Skeletal muscle cell (primary cell): ENCODE measurements at regions not wholly inside any gene's neighbourhood (a gene's known extent, or its start where the extent isn't known, plus 50 kb on each side); places are given as distances from the start of the nearest gene placed in this dataset.
"Not testable (repeated sequence)": the region's sequence is repeated elsewhere in the genome, so short reads cannot be mapped to it uniquely, and the experiment has no call there.

Experiments
- DNase-seq: peaks from one replicate; pipeline ENCODE4 v3.0.0-alpha.2; 2010; ENCODE audit warnings: low read depth
- H3K4me3 ChIP-seq: 2 replicates; pipeline ENCODE4 v1.5.1; 2011; ENCODE audit warnings: low read depth, mild to moderate bottlenecking, control low read depth, low read length, moderate library complexity

DNA sequence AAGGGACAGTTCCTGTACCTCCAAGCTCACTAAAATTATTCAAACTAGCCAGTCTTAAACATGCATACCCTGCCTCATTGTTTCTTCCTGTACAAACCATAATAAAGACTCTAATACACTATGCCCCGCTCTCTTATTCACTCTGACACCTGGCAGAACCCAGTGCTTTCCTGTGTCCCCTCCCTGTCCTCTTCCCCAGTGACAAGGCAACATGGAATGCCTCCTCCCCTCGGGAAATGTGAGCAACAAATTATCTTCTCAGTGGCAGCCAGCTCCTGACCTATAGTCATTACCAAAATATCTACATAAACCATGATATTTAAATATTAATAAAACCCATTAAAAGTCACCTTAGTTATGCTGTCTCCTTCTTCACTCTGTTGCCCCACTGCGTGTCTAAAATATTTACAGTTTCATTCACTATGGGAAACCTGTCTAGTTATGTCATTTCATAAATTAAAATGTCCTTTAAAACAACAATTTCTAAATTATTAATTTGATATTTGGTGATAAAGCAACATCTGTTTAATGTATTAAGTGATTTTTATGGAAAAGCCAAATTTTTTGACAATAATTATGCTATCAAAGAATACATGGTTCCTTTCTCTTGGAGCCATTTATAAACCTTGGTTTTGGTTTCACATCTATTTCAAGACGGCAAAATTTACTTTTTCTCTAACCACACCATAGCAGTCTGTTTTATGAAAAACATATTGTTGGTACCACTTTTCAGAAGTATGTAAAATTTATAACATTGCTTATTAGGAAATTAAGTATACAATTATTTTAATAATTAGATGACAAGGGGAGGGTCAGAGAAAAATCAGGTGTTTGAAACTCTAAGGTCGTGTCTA lies 1355.2 kb downstream of the XPNPEP1 start:
- H3K4me3 ChIP-seq, result no peak overlapping the region
- DNase-seq, result no peak

DNA sequence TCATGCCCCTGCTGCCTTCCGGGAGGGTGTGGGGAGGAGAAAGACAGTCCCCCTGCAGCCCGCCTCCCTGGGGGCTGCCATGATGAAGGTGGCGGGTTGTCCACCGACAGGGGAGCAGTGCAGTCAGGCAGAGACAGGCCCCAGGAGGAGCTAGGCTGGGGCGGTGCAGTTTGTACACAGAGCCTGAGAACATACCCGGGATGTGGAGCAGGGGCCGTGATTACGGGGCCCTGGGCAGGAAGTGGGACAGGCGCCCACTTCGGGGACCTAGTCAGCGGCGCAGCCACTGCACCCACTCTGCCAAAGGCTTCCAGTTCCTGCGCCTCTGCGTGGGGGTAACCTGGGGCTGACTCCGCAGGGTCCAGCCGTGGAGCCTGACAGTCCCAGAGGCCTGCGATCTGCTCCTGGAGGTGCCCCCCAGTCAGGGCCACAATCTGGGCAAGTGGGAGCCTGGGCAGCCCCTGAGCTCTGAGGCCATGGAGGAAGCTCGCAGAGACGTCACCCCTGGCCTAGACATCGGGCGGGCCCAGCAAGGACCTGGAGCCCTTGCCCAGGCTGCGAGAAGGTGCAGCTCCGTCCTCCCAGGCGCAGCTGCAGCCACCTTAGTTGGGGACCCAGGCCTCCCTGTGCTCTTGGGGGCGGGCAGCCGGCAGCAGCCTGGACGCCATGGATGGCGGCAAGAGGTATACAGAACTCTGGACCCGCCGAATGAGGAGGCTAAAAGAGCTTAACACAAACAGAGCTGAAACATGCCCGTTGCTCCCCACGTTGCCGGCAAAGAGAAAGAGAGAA lies 1356.8 kb downstream of the XPNPEP1 start:
- no peak for DNase-seq

GRCh38 chr10:108562105-108562504 lies 1361.2 kb downstream of the XPNPEP1 start:
- DNase-seq, result no peak
- no peak overlapping the region for H3K4me3 ChIP-seq

More for the DNA sequence above, 1356.8 kb downstream of the XPNPEP1 start:
- H3K4me3 ChIP-seq, result no peak overlapping the region

DNA sequence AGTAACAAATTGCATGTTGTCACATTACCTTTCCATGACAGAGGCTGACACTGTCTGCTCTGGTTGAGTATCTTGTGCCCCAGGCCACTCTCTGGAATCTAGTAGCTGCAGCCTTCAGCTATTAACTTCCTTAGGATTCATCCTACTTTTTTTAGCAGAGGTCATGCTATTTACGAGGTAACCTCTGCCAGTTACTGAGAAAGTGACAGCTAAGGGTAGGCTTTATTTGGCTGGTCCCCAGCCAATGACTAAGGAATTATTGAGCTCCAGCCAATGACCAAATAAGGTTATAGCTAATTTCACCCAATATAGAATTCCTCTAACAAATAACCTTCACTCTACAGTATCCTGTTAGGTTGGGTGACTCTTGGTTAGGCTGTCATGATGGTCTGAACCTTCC lies 1361.7 kb downstream of the XPNPEP1 start:
- H3K4me3 ChIP-seq, result no peak overlapping the region
- DNase-seq, result peak; percentile 53

GRCh38 chr10:108560488-108560887 lies 1362.8 kb downstream of the XPNPEP1 start:
- DNase-seq, result no peak
- no peak overlapping the region for H3K4me3 ChIP-seq

DNA sequence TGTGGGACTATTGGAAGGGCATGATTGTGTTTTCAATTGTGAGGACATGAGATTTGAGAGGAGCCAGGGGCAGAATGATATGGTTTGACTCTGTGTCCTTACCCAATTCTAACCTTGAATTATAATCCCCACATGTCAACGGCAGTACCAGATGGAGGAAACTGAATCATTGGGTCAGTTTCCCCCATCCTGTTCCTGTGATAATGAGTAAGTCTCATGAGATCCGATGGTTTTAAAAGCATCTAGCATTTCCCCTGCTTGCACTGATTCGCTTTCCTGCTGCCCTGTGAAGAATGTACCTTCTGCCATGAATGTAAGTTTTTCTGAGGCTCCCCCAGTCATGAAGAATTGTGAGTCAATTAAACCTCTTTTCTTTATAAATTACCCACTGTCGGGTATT lies 1367.1 kb downstream of the XPNPEP1 start:
- no peak overlapping the region for H3K4me3 ChIP-seq
- peak; percentile 60 for DNase-seq

GRCh38 chr10:108545921-108546320 lies 1377.4 kb downstream of the XPNPEP1 start:
- no peak for DNase-seq
- no peak overlapping the region for H3K4me3 ChIP-seq

DNA sequence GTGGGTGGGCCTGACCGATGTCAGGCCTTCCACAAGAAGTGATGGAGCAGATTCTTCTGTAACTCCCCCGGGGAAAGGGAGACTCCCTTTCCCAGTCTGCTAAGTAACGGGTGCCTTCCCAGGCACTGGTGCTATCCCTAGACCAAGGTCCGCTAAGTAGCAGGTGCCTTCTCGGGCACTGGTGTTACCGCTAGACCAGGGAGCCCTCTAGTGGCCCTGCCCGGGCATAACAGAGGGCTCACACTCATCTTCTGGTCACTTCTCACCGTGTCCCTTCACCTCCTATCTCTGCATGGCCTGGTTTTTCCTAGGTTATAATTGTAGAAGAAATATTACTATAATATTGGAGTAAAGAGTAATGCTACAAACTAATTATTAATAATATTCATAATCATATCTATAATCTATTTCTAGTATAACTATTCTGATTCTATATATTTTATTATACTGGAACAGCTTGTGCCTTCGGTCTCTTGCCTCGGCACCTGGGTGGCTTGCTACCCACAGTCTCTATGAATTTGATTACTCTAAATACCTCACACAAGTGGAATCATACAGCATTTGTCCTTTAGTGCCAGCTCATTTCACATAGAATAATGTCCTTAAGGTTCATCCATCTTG lies 1378.7 kb downstream of the XPNPEP1 start:
- H3K4me3 ChIP-seq, result no peak overlapping the region
- no peak for DNase-seq

GRCh38 chr10:108533551-108533950 lies 1369.0 kb upstream of the SORCS1 start:
- not testable (repeated sequence) for DNase-seq

GRCh38 chr10:108523016-108523800 lies 1358.7 kb upstream of the SORCS1 start:
- DNase-seq, result no peak
- no peak overlapping the region for H3K4me3 ChIP-seq

More at GRCh38 chr10:108533551-108533950, 1369.0 kb upstream of the SORCS1 start:
- not testable (repeated sequence) for H3K4me3 ChIP-seq

- no peak overlapping the region for H3K4me3 ChIP-seq
- DNase-seq, result no peak
Measured at GRCh38 chr10:108521827-108522492, 1357.5 kb upstream of the SORCS1 start.

DNA sequence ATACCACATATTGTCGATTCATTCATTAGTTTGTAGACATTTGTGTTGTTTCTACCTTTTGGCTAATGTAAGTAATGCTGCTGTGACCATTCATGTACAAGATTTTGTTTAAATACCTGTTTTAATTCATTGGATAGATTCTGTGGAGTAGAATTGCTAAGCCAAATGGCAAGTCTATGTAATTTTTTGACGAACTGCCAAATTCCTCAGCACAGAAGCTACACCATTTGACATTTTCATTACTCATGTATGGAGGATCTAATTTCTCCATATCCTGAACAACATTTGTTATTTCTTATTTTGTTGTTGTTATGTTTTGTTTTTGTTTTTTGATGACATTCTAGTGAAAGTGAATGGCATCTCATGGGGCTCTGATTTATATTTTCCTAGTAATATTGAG lies 1351.3 kb upstream of the SORCS1 start:
- H3K4me3 ChIP-seq, result no peak overlapping the region
- peak; percentile 14 for DNase-seq

- H3K4me3 ChIP-seq, result no peak overlapping the region
- no peak for DNase-seq
Measured at GRCh38 chr10:108500396-108500795, 1335.9 kb upstream of the SORCS1 start.

DNA sequence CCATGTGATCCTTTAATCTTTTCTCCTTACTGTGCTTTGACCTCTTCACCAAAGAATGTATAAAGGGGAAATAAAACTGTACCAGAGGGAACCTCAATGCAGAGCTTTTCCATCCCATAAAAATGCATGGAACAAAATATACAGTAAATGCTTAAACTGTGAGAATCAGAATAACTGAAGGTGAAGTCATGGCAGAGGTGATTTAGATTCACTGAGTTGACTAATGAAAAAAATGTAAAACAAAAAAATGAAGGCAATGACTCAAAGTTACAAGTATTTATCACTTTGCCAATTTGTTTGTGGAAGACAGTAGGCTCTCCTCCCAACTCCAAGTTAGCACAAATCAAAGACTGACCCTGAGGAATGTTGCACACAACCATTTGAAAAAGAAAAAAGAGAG lies 1331.6 kb upstream of the SORCS1 start:
- no peak overlapping the region for H3K4me3 ChIP-seq
- no peak for DNase-seq

GRCh38 chr10:108490944-108491343 lies 1326.4 kb upstream of the SORCS1 start:
- no peak overlapping the region for H3K4me3 ChIP-seq
- DNase-seq, result no peak

DNA sequence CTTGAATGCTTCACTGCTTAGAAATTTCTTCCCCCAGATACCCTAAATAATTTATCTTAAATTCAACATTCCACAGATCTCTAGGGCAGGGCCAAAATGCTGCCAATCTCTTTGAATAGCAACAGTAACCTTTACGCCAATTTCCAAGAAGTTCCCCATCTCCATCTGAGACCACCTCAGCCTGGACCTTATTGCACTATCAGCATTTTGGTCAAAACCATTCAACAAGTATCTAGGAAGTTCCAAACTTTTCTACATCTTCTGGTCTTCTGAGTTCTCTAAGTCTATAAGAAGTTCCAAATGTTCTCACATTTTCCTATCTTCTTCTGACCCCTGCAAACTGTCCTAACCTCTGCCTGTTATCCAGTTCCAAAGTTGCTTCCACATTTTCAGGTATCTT lies 1306.9 kb upstream of the SORCS1 start:
- no peak overlapping the region for H3K4me3 ChIP-seq
- no peak for DNase-seq

- H3K4me3 ChIP-seq, result no peak overlapping the region
Measured at GRCh38 chr10:108469940-108470339, 1305.4 kb upstream of the SORCS1 start.

DNA sequence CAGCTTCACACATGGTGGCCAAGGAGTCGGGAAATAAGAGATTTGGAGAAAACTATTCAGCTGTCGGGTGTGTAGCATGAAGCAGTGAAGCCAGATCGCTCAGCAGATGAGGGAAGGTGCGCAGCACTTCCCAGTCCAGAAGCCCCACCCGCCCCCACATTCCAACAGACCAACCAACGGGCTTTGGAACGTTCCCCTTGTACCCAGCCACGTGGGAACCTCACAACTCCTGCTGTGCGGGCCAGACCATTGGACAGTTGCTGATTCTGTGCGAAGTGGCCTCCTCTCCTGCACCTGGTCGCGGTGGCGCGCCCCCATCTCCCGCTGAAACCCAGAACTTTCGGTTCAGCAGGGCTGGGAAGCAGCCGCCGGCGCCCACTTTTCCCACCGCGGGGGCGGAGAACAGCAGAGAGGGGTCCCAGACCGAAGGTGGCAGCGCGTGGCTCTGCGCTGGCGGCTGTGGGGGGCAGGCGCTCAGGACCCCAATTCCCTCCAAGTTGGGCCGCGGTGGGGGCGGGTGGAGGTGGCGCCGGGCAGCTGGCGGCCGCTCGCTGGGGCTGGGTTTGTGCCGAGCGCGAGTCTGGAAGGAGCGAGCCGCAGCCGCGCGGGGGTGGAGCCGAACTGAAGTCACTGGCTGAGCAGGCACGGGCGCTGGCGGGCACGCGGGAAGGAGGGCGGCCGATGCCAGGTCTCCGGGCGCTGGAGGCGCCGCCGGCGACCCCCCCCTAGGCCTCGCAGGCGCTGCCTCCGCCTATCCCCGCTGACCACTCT lies 1301.5 kb upstream of the SORCS1 start:
- peak overlapping the region; percentile 60 for H3K4me3 ChIP-seq
- DNase-seq, result no peak

More at GRCh38 chr10:108469940-108470339, 1305.4 kb upstream of the SORCS1 start:
- no peak for DNase-seq
